Superior temporal gyrus (tissue), 1 donor: ENCODE measurements at regions not wholly inside any gene's neighbourhood (a gene's known extent, or its start where the extent isn't known, plus 50 kb on each side); places are given as distances from the start of the nearest gene placed in this dataset.

Experiments
- DNase-seq: peaks from one replicate; pipeline ENCODE4 v3.0.0-alpha.2; 2016; ENCODE audit errors: extremely low spot score

DNA sequence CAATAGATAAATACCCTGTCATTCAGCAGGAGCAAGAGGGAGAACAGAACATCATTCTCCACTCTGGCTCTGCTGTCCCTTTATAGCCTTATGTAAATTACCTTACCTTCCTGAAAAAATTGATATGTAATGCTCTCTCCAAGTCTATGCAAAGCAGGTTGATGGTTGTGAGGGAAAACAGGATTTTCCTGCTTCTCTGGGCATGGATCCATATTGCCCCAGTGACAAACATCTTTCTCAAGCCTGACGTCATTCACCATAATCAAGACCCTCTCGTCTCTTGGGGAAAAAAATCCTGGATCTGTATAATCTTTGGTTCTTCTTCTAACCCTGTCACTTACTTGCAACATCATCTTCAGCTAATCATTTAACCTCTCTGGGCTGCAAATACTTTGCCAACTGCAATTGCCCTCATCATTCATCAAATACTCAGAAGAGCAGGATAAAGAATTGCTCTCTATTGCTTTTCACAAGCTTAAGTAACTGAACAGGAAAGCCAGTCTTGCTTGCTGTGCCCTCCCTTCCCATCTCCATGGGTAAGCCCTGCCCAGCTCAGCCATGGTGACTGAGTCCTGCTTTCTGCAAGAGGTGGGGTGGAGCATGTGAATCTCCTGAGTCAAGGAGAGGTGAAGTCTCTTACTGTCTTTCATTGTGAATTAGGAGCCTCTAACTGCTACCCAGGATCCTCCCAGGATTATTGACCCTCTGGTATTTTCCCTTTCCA is 123.7 kb upstream of the KLF7 start:
- no peak for DNase-seq

DNA sequence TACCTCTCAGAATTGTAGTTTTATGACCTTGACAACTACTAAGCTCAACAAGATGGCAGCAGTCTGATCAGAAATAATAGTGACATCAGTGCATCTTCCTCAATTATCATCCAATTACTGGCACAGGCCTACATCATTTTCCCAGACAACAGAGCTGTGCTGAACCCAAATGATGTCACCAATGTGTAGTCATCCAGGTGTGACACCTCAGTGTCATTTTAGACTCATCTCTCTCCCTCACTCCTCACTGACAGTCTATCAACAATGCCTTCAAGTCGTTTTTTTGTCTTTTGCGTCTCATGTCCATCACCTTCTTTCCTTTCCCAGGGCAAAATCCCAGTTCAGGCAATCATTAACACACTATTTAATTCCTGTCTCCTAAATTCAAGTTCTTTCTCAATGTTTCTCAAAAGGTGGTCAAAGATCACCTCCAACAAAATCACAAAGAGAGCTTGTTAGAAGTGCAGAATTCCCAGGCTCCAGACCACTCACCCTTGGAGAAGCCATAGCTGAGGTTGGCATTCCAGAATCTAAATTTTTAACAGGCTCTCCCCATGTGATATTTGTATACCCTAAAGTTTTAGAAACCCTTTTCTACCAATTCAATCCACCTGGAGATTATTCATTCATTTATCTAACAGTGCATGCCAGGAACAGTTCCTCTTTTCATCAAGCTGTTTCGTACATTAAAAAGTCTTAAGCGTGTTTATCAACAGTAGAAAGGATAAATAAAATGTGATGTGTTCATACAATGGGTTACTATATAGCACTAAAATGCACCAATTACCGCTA is 125.3 kb upstream of the KLF7 start:
- DNase-seq: no peak

DNA sequence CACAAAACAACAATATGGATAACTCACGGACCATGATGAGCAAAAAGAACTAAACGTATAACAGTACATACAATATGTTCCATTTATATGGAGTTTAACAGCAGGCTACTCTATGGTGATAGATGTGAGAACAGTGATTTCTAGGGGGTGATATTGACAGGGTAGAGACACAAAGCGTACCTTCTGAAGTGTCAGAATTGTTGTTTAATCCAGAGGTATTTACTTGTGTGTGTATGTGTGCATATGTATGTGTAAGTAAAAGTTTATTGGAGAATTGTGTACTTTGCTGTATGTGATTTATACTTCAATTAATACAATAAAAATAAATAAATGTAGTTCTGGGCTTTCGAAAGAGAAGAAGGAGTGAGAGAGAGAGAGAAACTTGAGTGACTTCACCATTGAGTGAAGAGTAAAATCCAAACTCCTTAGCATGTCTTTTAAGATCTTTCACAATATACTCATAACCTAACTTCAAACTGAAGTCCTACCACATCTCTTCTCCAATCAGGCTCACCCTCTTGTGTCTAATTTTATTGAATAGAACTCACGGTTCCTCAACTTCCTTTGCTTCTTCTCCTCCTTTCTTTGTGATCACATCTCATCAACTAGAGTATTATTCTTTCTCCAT is 126.0 kb upstream of the KLF7 start:
- DNase-seq: no peak

DNA sequence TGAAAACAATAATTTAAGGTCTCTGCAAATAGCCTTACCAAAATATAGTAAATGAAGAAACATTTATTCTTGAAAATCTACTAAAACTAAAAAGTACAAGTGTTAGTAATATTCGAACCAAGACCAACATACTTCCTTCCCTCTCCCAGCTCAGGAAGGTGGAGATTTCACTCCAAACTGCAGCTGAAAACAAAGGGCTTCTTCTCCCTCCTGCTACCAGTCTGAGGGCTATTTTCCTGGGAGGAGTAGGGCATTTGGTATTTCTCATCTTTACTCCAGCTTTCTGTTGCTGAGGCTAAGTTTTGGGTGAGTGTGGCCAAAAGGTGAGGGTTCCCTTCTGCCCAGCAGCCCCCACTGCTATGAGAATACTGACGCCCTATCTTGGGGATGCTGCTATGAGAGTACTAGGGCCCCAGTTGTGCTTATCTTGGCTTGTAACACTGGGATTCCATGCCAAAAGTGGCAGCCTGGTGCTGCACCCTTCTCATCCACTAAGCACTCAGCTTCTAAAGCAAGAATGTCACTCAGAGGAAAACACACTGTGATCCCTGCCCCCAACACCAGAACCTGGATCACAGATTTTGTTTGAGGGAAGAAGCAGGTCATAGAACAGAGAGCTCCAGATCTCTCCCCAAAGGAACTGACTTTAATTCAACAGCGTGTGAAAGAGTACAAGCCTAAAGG is 130.7 kb upstream of the KLF7 start:
- no peak for DNase-seq

DNA sequence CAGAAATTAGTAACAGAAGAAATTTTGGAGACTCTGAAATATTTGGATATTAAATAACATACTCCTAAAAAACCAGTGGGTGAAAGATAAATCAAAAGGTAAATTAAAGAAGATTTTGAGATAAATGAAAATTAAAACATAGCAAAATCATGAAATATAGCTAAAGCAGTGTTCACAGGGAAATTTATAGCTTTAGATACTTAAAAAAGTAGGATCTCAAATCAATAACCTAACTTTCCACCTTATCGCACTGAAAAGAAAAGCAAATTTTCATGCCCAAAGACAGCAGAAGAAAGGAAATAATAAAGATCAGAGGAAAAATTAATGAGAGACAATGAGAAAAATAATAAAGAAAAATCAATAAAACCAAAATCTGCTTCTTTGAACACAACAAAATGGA is 135.1 kb upstream of the KLF7 start:
- DNase-seq: no peak

DNA sequence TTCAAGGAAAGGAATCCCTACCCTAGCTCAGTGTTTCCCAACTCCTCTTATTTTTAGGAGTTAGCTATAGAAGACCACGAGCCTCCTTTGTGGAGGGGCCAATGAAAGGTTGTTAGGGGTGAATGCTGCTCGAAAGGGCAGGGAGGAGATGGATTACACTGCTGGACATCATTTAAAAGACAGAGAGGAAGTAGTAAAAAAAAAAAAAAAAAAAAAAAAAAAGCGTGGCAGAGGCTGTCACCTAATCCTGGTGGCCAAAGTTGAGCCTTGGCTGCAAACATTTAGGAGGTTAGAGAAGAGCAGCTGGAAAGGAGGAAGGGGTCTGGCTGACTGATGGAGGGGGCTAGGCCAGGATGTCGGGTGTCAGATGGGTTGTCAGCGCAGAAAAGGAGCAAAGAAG is 139.0 kb upstream of the KLF7 start:
- no peak for DNase-seq

DNA sequence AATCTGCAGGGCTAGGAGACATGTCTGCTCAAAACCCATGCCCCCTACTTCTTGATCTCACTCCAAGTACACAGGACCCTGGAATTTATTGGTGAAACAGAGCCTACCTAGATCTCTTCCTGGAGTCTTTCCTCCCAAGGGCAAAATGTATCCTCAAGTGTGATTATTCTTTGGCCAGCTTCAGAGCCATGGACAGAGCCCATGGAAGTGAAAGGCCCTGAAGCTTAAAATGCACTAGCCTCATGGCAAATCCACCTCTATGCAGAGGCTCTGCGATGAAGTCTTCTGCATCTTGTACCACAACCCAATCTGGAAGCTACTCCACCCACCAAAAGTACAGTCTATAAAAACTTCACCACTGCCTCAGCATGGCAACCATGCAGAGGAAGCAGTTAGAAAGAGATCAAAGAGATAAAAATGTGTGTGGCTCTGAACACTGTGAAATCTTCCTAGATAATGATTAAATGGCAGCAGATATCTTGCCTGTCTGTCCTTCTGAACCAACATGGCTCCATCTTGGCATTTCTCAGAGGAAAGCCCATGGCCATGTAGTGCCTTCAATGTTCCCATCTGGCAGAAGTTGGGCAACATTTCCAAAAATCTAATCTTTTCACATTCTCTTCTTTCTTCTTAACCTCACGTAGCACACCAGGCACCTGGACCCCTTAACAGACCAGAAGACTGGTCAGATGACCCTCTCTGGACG is 142.9 kb upstream of the KLF7 start:
- DNase-seq: no peak

DNA sequence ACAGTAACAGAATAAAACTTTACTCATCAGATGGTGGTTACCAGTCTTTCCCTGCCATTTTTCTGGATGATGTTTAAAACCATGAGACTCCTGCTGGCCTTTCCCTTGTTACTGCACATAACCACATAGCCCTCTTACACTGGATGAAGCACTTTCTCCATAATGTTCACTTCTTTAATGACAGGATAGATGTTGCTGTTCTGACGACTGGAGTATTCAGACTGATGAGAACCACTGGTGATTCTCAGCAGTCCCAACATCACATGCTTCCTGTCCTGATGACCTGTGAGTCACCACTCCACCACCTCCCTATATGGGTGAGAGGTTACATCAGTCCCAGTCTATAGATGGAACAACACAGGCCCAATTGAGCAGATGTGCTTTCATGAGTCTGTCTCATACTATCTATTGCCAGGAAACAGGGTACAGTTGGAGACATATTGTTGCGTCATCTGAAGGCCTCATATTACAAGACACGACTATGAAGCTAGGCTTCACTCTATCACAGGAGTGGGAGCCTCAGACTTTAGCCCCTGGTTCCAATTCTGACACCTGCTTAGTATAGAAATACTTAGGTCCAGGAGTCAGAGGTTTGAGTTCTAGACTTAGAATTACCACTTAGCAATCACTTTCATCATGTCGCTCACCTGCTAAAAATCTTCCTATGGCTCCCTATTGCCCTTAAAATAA is 145.7 kb upstream of the KLF7 start:
- DNase-seq: peak; percentile 27

DNA sequence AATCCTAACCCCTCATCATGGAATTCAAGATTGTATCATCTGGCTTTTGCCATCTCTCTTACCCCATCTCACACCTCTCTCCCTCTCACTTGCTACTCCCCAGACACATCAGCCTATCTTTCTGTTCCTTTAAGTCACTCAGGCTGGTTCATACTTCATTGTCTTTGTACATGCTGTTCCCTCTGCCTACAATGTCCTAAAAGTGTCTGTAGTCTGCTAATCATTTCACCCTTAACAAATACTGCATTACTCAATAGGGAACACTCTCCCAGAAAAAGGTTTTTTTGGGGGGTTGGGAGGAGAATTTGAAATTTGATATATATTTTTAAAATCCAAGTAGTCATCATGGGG is 146.2 kb upstream of the KLF7 start:
- DNase-seq: no peak

DNA sequence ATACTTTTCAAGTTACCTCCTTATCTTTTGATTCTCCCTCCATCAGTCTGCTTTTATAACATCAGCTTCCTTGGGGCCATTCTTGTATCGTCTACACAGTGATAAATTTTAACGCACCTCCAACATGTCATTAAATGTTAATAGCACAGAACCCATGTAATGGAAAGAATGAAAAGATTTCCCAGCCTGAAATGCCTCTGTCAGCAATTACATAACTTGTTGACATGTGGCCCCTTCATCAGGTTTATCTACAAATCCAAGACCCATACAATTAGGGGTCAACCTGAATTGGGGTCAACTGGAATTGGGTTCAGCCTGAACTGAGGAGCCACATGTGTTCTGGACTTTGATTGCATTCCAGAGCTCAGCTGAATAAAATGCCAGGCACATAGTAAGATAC is 148.2 kb upstream of the KLF7 start:
- no peak for DNase-seq

DNA sequence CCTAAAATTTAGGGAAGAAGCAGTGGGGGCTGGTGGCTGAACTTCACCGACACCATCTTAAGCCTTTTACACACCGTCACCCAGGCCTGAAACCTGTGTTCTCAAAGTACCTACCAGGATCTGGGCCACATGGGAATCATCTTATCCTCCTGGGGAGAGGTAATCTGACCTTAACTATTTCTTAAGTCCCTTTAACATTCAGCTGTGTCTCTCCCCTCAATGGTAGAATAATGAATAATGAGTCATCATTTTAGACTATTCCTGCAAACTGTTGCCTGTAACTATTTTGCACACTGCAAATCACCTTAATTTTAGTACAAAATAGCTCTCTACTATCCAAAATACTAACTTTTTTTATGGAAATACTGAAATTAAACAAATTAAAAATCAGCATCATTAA is 149.4 kb upstream of the KLF7 start:
- no peak for DNase-seq

DNA sequence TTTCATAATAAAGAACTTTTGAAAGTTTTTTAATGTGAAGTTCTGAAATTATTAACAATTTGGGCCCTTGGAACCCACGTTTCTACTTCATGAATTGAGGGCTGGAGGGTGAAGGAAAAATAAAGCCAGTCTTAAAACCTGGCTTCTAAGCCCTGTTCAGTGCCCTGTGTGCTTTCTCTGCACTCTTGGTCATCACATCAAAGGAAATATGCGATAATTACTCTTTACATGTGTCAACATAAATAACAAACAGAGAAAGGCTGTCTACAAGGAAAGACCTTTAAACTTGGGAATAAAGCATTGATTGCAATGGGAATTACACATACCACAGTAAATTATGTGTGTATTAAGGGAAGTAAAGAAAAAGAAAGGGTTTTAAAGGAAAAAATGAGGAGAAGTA is 150.7 kb upstream of the KLF7 start:
- no peak for DNase-seq

DNA sequence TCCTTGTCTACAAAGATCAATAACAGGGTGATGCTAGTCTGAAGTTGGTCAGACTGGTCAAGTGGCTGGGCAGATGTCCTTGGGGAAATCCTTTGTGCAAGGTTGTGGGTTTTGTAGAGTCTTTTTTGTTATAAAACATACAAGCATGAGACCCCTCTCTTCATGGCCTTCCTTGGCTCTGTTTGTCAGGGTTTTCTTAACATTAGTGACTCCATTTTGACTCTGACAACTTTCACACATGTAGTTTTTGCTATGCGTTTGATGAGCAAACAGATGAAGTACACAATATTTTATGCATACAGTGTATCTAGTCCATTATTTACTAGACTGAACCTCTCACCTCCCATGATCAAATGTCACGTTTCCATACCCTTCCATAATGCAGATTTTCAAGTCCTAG is 151.2 kb upstream of the KLF7 start:
- DNase-seq: no peak

DNA sequence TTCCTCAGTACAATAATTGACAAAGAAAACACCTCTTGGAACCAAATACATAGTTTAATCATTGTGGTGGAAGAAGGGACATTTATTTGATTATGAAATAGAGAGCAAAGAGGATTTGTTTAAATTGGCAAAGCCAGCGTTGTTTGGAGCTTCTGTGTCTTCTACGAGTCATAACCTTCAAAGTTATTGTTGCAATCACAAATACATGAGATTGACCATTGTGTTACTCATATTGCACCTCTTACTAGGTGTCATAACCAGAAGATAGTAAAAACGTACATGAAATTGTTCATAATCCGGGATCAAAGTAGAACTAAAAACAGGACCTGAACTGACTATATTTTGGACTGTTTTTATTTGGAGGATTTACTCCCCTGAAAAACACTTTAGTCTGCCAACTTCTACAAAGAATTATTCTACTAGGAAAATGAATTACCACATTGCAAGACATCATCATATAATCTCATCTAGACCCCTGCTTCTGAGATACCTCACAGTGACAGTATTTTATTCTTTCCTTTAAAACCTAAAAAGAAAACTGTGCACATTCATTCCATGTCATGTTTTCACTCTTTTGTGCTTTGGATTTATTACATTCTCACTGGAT is 151.7 kb upstream of the KLF7 start:
- no peak for DNase-seq

DNA sequence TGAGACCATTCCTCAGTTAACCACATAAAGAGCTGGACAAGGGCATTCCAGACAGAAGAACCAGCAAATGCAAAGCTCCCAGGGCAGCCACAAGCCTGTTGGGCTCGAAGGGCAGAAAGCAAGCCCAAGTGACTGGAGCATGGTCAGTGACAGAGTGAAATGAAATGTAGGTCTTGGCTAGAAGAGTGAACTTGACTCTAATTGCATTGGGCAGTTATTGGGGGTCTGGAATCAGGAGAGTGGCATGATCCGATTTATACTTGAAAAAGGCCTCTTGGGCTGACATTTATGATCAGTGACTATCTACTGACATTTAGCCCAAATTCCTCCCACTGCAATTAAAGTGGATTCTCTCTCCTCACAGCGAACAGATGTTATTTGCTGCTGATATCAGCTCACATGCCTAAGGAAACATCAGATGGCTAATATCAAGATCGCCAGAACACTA is 152.5 kb upstream of the KLF7 start:
- DNase-seq: no peak

DNA sequence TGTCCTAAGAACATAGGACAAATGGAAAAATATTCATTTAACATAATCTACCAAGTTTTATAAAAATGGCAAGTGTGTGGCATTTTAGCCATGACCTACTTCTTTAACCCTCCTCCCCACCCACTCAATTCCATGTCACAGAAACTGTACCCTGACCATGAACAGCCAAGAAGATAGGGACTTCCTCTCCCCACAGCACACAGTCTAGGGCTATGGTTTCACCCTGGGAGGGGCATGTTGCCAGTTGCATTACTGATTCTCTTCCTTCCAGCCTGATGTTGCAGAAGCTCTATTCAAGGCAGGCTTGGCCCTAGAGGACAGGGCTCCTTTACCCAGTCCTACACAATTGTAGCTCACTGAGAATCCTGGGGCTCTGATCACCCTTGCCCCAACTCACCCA is 153.6 kb upstream of the KLF7 start:
- DNase-seq: no peak

DNA sequence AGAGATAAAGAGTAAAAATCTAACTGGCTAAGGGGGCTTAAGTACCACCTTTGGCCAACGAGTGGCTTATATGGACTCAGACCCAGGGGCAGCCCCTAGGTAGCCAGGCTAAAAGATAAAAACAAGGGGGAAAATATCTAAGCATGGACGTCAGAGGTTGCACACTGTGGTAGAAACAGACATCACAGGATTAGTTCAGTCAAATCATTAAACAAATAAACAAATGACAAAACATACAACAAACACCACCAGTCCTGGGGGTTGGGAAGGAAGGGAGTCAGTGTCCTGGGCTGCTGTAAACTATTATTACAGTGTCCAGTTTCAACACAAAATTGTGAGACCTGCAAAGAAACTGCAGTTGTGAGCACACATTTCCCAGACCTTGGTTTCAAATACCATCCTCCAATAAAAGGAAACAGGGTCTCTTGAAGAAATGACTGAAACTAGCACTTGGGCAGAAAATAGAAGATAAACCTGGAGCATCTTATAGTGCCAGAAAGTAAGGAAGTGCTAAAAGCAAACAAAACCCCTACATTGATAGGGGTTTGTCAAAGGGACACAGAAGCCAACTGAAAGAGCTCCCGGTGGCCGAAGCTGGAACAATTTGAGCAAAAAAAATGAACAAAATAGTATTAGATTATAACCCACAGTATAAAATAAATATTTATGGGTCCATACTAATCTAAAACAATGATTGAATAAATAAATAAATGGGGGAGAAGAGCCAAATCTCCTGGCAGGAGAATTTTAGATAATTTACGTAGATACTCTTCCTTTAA is 154.8 kb upstream of the KLF7 start:
- no peak for DNase-seq

DNA sequence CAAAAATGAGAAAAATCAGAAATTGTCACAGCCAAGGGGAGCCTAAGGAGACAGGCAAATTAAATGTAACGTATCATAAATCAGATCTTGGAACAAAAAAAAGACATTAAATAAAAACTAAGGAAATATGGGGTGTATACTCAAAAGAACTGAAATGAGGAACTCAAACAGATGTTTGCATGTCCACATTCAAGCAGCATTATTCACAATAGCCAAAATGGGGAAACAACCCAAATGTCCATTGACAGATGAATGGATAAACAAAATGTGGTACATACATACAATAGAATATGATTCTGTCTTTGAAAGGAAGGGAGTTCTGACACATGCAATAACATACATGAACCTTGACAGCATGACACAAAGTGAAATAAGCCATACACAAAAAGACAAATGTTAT is 155.8 kb upstream of the KLF7 start:
- no peak for DNase-seq

DNA sequence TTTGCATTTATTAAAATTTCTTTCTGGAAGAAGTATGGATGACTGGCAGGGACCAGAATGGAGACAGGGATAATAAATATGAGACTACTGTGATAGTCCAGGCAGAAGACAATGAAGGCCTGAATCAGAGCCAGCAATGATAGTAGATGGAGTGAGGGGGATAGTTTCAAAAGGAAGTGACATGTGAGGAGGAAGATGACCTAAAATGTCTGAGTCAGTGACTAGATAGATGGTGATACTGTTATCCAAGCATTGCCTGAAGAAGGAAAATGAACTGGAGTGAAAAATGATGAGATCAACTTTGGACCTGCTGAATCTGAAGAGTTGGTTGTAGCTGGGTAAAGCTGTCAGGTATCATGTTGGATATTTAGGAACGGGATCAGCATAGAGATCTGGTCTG is 158.3 kb upstream of the KLF7 start:
- no peak for DNase-seq

DNA sequence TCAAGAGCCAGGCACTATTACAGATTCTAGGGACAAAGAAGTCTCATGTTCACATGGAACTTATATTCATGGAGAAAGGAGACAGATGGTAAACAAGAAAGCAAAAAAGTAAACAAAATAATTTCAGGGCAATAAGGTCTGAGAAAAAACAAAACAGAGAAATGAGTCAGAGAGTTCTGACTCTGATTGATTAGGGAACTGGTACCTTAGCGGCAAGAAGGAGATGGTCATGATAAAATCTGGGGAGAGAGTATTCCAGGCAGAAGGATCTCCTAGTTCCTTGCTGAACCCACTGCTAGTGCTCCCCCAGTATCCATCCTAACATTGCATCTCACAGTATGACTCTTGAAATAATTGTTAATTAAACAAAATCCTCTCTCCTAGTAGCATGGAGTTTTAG is 161.8 kb upstream of the KLF7 start:
- no peak for DNase-seq
